ENCODE measurements at regions not wholly inside any gene's neighbourhood (a gene's known extent, or its start where the extent isn't known, plus 50 kb on each side); places are given as distances from the start of the nearest gene placed in this dataset.

DNA sequence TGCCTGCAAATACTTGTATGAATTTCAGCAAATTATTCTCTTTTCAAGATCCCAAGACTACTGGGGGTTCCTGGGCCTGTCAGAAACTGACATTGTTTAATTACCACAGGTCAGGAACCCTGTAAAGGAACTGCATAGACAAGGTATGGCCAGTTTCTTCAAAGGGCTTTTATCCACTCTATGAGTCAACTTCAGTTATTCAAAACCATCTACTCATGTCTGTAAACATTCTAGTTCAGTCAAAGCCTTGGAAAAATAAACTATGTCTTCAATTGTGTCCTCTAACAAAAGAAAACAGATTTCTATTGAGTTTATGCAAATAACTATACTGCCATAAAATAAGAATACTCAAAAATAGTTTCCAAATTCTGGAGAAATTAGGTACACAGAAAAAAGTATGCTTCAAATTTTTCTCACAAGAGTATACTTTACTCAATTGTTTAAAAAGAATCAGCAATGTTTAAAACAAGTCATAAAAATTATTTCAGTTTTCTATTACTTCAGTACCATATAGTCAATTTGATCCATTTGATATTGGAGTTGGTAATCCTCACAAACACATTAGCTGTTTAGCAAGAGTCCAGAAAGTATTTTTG, 486.4 kb upstream of the PCDH20 start:
- no TSS peak for BruUV-seq (replicated peaks)
- in situ Hi-C loops (cut with MboI; ENCODE audit: low sequenced_read_pairs): no loop called here

More for the DNA sequence above, 486.4 kb upstream of the PCDH20 start:
- dilution Hi-C loops (cut with HindIII; ENCODE audit: low sequenced_read_pairs, unreplicated experiment): no loop called here
- H4K8ac ChIP-seq (ENCODE audit: low read depth in 2 of 2, low read length in 2 of 2): no peak overlapping the region
- no peak overlapping the region for H2AFZ ChIP-seq (replicated peaks; ENCODE audit: low read length, poor library complexity)
- H2BK15ac ChIP-seq (ENCODE audit: low read depth, low read length): no peak overlapping the region
- no peaks in the 10 kb centered on the region for H3K27me3 ChIP-seq (ENCODE audit: control insufficient read depth, insufficient read depth, low read length)
- H3K23ac ChIP-seq (ENCODE audit: low read depth, low read length): no peak overlapping the region
- CTCF ChIA-PET: no interaction called here
- intact Hi-C loops (cut with micrococcal nuclease): no loop called here
- DNase-seq (no peak), ATAC-seq (ENCODE audit: low read depth) (no peak)
- no peaks in the 10 kb centered on the region for H3K79me1 ChIP-seq (ENCODE audit: low read depth in 1 of 2, low read length in 2 of 2)
- no peaks in the 10 kb centered on the region for H3K9me3 ChIP-seq (ENCODE audit: control insufficient read depth, insufficient read depth, low read length)
- no peaks in the 10 kb centered on the region for H4K20me1 ChIP-seq (ENCODE audit: insufficient read depth, low read length)
- H3K9ac ChIP-seq (ENCODE audit: low read depth, low read length): no peak overlapping the region
- no peak overlapping the region for H2BK20ac ChIP-seq (ENCODE audit: low read depth, low read length)
- no peak overlapping the region for H2AK9ac ChIP-seq (replicated peaks; ENCODE audit: low read depth, low read length, poor library complexity)
- TF ChIP-seq USF2 (IDR thresholded peaks at IDR 0.05; ENCODE audit: low read depth, low read length) (no peak), CEBPB (IDR thresholded peaks at IDR 0.05; ENCODE audit: low read depth, low read length) (no peak), MAZ (IDR thresholded peaks at IDR 0.05; ENCODE audit: borderline replicate concordance, low read depth, low read length) (no peak), BHLHE40 (IDR thresholded peaks at IDR 0.05; ENCODE audit: low read depth, low read length) (no peak), SMC3 (IDR thresholded peaks at IDR 0.05; ENCODE audit: low read depth, low read length) (no peak), NFE2L2 (IDR thresholded peaks at IDR 0.05; ENCODE audit: low read depth, low read length) (no peak), MXI1 (IDR thresholded peaks at IDR 0.05; ENCODE audit: borderline replicate concordance, low read depth, low read length) (no peak)
- H3K36me3 ChIP-seq (ENCODE audit: control insufficient read depth, insufficient read depth, low read length): no peaks in the 10 kb centered on the region
- POLR2A ChIA-PET (ENCODE audit: unreplicated experiment): no interaction called here
- no peak overlapping the region for H2AK5ac ChIP-seq (ENCODE audit: low read depth, low read length)
- H3K4me2 ChIP-seq (ENCODE audit: low read depth, low read length): no peak overlapping the region
- no peak overlapping the region for H3K4me3 ChIP-seq (ENCODE audit: insufficient read depth, low read depth, low read length)
- no peak overlapping the region for H3K27ac ChIP-seq (ENCODE audit: insufficient read depth, low read length)
- no peak overlapping the region for H2BK5ac ChIP-seq (ENCODE audit: low read depth, low read length, poor library complexity, severe bottlenecking)
- H3K4me1 ChIP-seq (ENCODE audit: control insufficient read depth, insufficient read depth, low read length): no peaks in the 10 kb centered on the region
- no peak overlapping the region for H3K14ac ChIP-seq (replicated peaks; ENCODE audit: low read depth, low read length)
- H2BK120ac ChIP-seq (ENCODE audit: low read depth, low read length): no peak overlapping the region
- H3K4ac ChIP-seq (ENCODE audit: low read depth, low read length): no peak overlapping the region
- H4K91ac ChIP-seq (ENCODE audit: insufficient read depth, low read depth, low read length): no peak overlapping the region
- no peaks in the 10 kb centered on the region for H3K9me1 ChIP-seq (ENCODE audit: insufficient read depth, low read length)
- no peak overlapping the region for H3K18ac ChIP-seq (ENCODE audit: low read depth, low read length)
- H4K5ac ChIP-seq (ENCODE audit: low read depth, low read length): no peak overlapping the region
- no peak overlapping the region for H3K56ac ChIP-seq (ENCODE audit: extremely low read depth, insufficient read depth, low read length)
